GM13976 (cell line): ENCODE measurements at regions not wholly inside any gene's neighbourhood (a gene's known extent, or its start where the extent isn't known, plus 50 kb on each side); places are given as distances from the start of the nearest gene placed in this dataset.

ENCODE experiments used
- DNase-seq: peaks from one replicate; pipeline ENCODE4 v3.0.0; 2012; ENCODE audit warnings: low spot score
- in situ Hi-C: fragments of 300-500 bp; cut with MboI; formaldehyde crosslinking; loops from one replicate; pipeline ENCODE4 v1.12.0; 2022; ENCODE audit warnings: low sequenced_read_pairs, mixed read lengths, inconsistent platforms; ENCODE audit not compliant: unreplicated experiment
- TF ChIP-seq, protein P1 (sequence below): IDR thresholded peaks from 2 replicates; pipeline ENCODE4 v1.5.1; 2012; ENCODE audit warnings: borderline replicate concordance, mild to moderate bottlenecking; ENCODE audit not compliant: insufficient read depth; ENCODE audit errors: extremely low read depth, missing control alignments, control extremely low read depth

DNA sequence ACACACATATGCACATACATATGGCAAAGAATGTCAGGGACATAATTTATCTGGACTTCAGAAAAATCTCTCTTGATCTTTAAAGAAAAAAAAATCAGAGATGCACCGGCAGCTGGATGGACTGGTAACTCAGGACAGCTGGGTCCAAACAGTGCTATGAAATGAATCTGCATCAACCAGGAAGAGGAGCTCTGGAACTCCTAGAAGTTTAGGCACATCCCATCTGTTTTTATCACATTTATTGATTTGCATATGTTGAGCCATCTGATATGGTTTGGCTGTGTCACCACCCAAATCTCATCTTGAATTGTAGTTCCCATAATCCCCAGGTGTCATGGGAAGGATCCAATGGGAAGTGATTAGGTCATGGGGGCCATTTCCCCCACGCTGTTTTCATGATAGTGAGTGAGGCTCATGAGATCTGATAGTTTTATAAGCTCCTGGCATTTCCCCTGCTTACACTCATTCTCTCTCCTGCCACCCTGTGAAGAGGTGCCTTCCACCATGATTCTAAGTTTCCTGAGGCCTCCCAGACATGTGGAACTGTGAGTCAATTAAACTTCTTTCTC is 87.7 kb upstream of the AKIP1 start:
- in situ Hi-C loops, result no loop called here
- TF ChIP-seq, protein P1, sequence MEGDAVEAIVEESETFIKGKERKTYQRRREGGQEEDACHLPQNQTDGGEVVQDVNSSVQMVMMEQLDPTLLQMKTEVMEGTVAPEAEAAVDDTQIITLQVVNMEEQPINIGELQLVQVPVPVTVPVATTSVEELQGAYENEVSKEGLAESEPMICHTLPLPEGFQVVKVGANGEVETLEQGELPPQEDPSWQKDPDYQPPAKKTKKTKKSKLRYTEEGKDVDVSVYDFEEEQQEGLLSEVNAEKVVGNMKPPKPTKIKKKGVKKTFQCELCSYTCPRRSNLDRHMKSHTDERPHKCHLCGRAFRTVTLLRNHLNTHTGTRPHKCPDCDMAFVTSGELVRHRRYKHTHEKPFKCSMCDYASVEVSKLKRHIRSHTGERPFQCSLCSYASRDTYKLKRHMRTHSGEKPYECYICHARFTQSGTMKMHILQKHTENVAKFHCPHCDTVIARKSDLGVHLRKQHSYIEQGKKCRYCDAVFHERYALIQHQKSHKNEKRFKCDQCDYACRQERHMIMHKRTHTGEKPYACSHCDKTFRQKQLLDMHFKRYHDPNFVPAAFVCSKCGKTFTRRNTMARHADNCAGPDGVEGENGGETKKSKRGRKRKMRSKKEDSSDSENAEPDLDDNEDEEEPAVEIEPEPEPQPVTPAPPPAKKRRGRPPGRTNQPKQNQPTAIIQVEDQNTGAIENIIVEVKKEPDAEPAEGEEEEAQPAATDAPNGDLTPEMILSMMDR, result no peak
- DNase-seq, result no peak

DNA sequence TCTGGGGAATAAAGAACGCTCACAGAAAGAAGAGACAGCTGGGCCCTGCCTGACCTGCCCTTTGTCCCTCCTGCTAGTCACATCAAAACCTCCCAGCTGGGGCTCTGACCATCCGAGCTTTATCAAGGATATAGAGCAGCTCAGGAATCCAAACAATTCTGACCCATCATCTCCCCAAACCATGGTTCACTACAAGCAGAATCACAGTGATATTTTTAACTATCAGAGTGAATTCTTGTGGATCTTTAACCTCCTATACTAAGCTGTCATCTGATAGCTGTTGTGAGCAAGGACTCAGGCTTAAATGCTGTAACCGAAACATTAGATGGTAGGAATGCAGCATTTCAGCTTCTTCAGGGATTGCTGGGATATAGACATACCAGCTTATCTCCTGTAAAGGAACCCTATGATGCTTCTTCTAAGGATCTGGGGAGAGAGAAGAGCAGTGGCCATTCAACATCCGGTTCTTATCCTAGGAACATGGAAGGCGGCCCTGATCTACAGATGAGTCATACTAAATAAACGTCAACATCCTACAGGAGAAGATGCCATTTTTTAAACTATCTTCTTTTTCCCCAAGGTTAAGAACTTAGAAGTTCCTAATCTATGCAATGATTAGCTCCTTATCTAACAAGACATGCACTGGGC is 84.7 kb upstream of the AKIP1 start:
- in situ Hi-C loops, result no loop called here
- no peak for DNase-seq
- TF ChIP-seq, protein P1, result no peak

DNA sequence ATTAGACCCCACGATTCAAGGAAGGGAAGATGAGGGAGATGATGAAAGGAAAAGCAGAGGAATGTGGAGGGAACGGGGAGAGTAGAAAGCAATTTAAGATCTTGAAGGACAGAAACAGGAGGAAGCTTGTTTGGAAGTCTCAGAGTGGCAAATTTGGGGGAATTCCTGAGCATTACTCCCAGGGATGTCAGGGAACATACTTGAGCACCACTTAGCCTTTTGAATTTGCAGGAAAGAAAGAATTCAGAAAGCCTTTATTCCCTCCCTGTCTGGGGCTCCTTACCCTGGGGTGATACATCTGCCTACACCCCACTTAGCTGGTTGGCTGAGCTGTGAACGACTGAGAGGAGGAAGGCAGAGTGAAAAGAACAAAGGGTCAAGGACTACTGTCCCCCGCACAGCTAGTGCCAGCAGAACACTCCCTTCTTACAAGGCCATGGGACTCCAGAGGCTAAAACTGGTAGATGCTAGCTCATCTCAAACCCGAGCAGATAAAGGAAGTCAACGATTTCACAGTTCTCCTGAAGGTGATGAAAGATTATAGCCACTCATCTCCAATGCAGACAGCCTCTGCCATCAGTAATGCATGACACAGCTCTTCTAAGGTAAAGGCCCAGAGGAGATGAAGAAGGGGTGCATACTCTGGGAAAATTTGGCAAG is 84.0 kb upstream of the AKIP1 start:
- DNase-seq, result no peak
- in situ Hi-C loops, result no loop called here
- TF ChIP-seq, protein P1, result no peak

DNA sequence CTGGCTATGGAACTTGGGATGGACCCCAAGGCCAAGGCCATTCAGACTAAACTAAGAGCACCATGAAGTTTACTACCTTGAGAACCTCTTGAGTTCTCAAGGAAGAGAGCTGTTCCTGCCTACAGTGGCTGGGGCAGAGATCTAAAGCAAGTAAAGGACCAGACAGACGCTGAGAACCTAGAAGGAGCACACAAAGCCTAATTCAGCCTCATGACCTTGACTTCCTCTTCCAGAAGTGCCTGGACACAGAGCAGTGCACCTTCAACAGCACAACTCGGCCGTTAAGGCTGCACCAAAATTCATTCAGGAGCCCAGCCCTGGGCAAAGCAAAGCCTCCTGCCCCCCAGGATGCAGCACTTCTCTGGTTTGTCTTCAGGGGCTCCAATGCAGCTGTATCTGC is 82.9 kb upstream of the AKIP1 start:
- no peak for DNase-seq
- TF ChIP-seq, protein P1, result no peak
- in situ Hi-C loops, result no loop called here

DNA sequence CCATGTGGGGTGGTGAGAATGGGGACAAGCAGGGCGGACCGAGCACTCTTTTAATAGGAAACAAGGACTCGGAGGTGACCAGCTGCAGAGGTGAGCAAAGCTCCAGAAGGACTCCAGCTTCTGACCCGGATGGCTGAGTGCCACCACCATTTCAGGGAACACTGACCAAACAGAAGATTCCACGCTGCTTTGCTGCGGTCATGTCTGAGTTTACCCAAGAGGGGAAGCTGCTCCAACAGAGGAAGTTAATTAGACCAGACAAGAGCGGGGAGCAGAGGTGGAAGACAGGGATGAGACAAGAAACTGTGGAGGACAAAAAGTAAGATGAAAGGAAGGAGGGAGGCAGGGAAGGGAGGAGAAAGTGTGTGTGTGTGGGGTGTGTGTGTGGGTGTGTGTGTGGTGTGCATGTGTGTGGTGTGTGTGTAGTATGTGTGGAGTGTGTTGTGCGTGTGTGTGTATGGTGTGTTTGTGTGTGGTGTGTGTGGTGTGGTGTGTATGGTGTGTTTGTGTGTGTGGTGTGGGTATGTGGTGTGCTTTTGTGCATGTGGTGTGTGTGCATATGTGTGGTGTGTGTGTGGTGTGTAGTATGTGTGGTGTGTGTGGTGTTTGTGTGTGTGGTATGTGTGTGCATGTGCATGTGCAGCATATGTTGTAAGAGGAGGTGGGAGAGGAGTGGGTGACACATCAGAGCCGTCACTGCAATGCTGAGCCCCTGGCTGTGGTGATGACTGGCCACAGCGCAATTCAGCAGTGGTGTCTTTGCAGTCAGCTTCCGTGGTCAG is 82.2 kb upstream of the AKIP1 start:
- no peak for DNase-seq
- in situ Hi-C loops, result no loop called here
- TF ChIP-seq, protein P1, result no peak

DNA sequence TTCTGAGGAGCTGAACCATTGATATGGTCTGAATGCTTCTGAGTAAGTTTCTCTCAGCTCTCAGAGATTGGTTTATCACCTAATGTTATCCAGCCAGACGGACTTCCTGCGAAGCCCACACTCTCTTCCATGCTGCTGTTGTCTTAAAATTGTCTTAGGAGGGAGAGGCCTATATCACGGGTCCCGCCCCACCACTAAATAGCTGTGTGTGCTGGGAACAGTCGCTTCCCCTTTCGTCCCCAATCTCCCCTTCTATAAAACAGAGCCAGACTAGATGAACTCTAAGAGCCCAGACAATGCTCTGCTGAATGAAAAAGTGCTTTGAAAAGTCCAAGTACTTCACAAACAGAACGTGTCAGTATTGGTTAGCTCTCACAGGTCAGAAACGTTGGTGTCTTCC is 81.4 kb upstream of the AKIP1 start:
- TF ChIP-seq, protein P1, result no peak
- in situ Hi-C loops, result no loop called here
- no peak for DNase-seq
